HCT116 (cell line): ENCODE measurements at regions not wholly inside any gene's neighbourhood (a gene's known extent, or its start where the extent isn't known, plus 50 kb on each side); places are given as distances from the start of the nearest gene placed in this dataset.

ENCODE experiments used
- JUND ChIP-seq: IDR thresholded peaks from 2 replicates; pipeline ENCODE4 v1.6.1; 2012
- POLR2A ChIP-seq: IDR thresholded peaks from 2 replicates; pipeline ENCODE4 v1.7.0; 2011; ENCODE audit warnings: borderline replicate concordance; ENCODE audit not compliant: insufficient read depth, insufficient read length; ENCODE audit errors: extremely low read depth
- YY1 ChIP-seq: IDR thresholded peaks from 2 replicates; pipeline ENCODE4 v1.6.1; 2011; ENCODE audit warnings: low read length, low read depth, moderate library complexity, mild to moderate bottlenecking; ENCODE audit not compliant: insufficient replicate concordance; ENCODE audit errors: extremely low read depth

GRCh38 chr4:24315056-24315455 is 269.3 kb downstream of the DHX15 start:
- TF ChIP-seq YY1 (no peak), JUND (no peak), POLR2A (no peak)
